Hematopoietic multipotent progenitor cell treated with erythropoietin and hydrocortisone succinate and interleukin-3 and kit ligand, for 4 days (in vitro differentiated cells): ENCODE measurements at regions not wholly inside any gene's neighbourhood (a gene's known extent, or its start where the extent isn't known, plus 50 kb on each side); places are given as distances from the start of the nearest gene placed in this dataset.
"Not testable (repeated sequence)": the region's sequence is repeated elsewhere in the genome, so short reads cannot be mapped to it uniquely, and the experiment has no call there.

Source experiments
- DNase-seq: peaks from one replicate; pipeline ENCODE4 v3.0.0-alpha.2; 2015

GRCh38 chr11:34830648-34831047 is 85.5 kb downstream of the APIP start:
- DNase-seq = no peak

GRCh38 chr11:34830035-34830434 is 86.1 kb downstream of the APIP start:
- DNase-seq = no peak

- no peak for DNase-seq
Measured at GRCh38 chr11:34827228-34827627, 89.0 kb downstream of the APIP start.

GRCh38 chr11:34826384-34826726 is 89.8 kb downstream of the APIP start:
- no peak for DNase-seq

GRCh38 chr11:34825670-34826383 is 90.4 kb downstream of the APIP start:
- DNase-seq = peak; percentile 66

GRCh38 chr11:34825315-34825669 is 90.9 kb downstream of the APIP start:
- no peak for DNase-seq

GRCh38 chr11:34824425-34824824 is 91.8 kb downstream of the APIP start:
- DNase-seq = no peak

- DNase-seq = no peak
Measured at GRCh38 chr11:34823639-34824038, 92.5 kb downstream of the APIP start.

- DNase-seq = no peak
Measured at GRCh38 chr11:34823197-34823596, 93.0 kb downstream of the APIP start.

GRCh38 chr11:34819740-34820482 is 96.3 kb downstream of the APIP start:
- DNase-seq = peak; percentile 35

GRCh38 chr11:34817812-34818211 is 98.4 kb downstream of the APIP start:
- DNase-seq = not testable (repeated sequence)

GRCh38 chr11:34816698-34817213 is 99.4 kb downstream of the APIP start:
- DNase-seq = no peak

GRCh38 chr11:34812905-34813576 is 103.1 kb downstream of the APIP start:
- no peak for DNase-seq

GRCh38 chr11:34811858-34812257 is 104.3 kb downstream of the APIP start:
- no peak for DNase-seq

GRCh38 chr11:34810107-34810562 is 106.0 kb downstream of the APIP start:
- DNase-seq = peak; percentile 7

- DNase-seq = peak; percentile 95
Measured at GRCh38 chr11:34809191-34810106, 106.7 kb downstream of the APIP start.

- DNase-seq = peak; percentile 11
Measured at GRCh38 chr11:34806875-34807274, 109.3 kb downstream of the APIP start.

GRCh38 chr11:34805937-34806336 is 110.2 kb downstream of the APIP start:
- DNase-seq = peak; percentile 70

GRCh38 chr11:34799848-34800247 is 116.3 kb downstream of the APIP start:
- DNase-seq = no peak

GRCh38 chr11:34798985-34799384 is 117.2 kb downstream of the APIP start:
- DNase-seq = no peak

GRCh38 chr11:34797497-34797896 is 118.7 kb downstream of the APIP start:
- DNase-seq = not testable (repeated sequence)

- DNase-seq = no peak
Measured at GRCh38 chr11:34795641-34796040, 120.5 kb downstream of the APIP start.

- DNase-seq = no peak
Measured at GRCh38 chr11:34794696-34795095, 121.5 kb downstream of the APIP start.
